Activated CD8-positive, alpha-beta T cell treated with anti-CD3 and anti-CD28 coated beads for 36 hours (primary cell): ENCODE measurements at regions not wholly inside any gene's neighbourhood (a gene's known extent, or its start where the extent isn't known, plus 50 kb on each side); places are given as distances from the start of the nearest gene placed in this dataset.

Source experiments
- ATAC-seq: fragments of 200-7000 bp; cut with Tn5 transposase; one replicate; pipeline ENCODE4 v1.10.0; 2021; ENCODE audit warnings: mild to moderate bottlenecking, moderate library complexity
- CTCF ChIA-PET: fragments of 350-600 bp; sonication (Branson Sonifier 250); formaldehyde crosslinking; loops from one replicate; lab custom pipeline; 2021; ENCODE audit warnings: antibody characterized with exemption; lab: Charles Lee
- POLR2A ChIA-PET: fragments of 350-600 bp; sonication (Branson Sonifier 250); formaldehyde crosslinking; loops from one replicate; lab custom pipeline; 2021; ENCODE audit warnings: antibody characterized with exemption; lab: Charles Lee
- DNase-seq: peaks from one replicate; pipeline ENCODE4 v3.0.0-alpha.2; 2020
- H3K27ac Mint-ChIP-seq: one replicate; pipeline ENCODE4 v1.8.0; 2021; ENCODE audit warnings: mild to moderate bottlenecking, mixed read lengths
- H3K27me3 Mint-ChIP-seq: one replicate; pipeline ENCODE4 v1.8.0; 2021; ENCODE audit warnings: mixed read lengths
- H3K36me3 Mint-ChIP-seq: one replicate; pipeline ENCODE4 v1.8.0; 2021; ENCODE audit warnings: low read depth, mixed read lengths
- H3K4me1 Mint-ChIP-seq: one replicate; pipeline ENCODE4 v1.8.0; 2021; ENCODE audit warnings: low read depth, mixed read lengths
- H3K4me3 Mint-ChIP-seq: one replicate; pipeline ENCODE4 v1.8.0; 2021; ENCODE audit warnings: mild to moderate bottlenecking, moderate library complexity, mixed read lengths
- H3K9me3 Mint-ChIP-seq: one replicate; pipeline ENCODE4 v1.8.0; 2021; ENCODE audit warnings: mixed read lengths
- CTCF ChIP-seq: fragments of 200-600 bp; IDR thresholded peaks from one replicate; pipeline ENCODE4 v1.8.0; 2022; ENCODE audit warnings: antibody characterized with exemption, mild to moderate bottlenecking
- intact Hi-C: fragments of 100-400 bp; cut with micrococcal nuclease; formaldehyde crosslinking; loops from one replicate; pipeline ENCODE4 v1.10.0; 2022

GRCh38 chr1:213936571-213936970, 51.2 kb upstream of the PROX1 start:
- Mint-ChIP-seq H3K9me3 (peaks cover 1% of the 10 kb centered on the region), H3K4me3 (no peak overlapping the region), H3K27me3 (no peaks in the 10 kb centered on the region), H3K4me1 (no peaks in the 10 kb centered on the region), H3K36me3 (no peaks in the 10 kb centered on the region), H3K27ac (no peak overlapping the region)
- no peak for TF ChIP-seq CTCF
- ChIA-PET POLR2A (no interaction called here), CTCF (no interaction called here)
- DNase-seq, result no peak
- no peak for ATAC-seq
- intact Hi-C loops, result no loop called here
